GM19025 (cell line): ENCODE measurements at regions not wholly inside any gene's neighbourhood (a gene's known extent, or its start where the extent isn't known, plus 50 kb on each side); places are given as distances from the start of the nearest gene placed in this dataset.

Source experiments
- ATAC-seq: cut with Tn5 transposase; IDR thresholded peaks from one replicate; pipeline ENCODE4 v1.9.1; 2021; ENCODE audit warnings: mild to moderate bottlenecking, low read depth, moderate library complexity; ENCODE audit not compliant: unreplicated experiment

DNA sequence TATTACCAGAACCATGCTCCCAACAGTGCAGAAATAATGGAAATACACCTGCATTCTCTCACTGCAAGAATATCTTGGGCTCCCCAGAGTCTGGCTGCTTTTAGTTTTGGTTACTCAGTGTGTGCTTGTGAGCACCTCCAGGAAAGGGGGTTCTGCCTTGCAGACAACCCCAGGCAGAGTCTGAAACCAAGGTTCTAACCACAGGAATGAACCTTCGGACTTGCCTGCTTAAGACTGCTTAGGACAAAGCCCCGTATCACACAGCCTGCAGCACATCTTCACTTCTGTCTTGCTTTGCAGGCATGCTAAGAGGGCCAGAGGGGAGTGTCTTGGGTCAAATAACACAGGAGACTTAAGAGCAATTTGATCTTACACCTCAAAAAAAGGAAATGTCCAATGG, 94.8 kb upstream of the SPATA31C2 start:
- no peak for ATAC-seq

- no peak for ATAC-seq
These were observed 92.3 kb upstream of the SPATA31C2 start for GRCh38 chr9:88230612-88231011.

- no peak for ATAC-seq
These were observed 91.2 kb upstream of the SPATA31C2 start for GRCh38 chr9:88229434-88229833.

DNA sequence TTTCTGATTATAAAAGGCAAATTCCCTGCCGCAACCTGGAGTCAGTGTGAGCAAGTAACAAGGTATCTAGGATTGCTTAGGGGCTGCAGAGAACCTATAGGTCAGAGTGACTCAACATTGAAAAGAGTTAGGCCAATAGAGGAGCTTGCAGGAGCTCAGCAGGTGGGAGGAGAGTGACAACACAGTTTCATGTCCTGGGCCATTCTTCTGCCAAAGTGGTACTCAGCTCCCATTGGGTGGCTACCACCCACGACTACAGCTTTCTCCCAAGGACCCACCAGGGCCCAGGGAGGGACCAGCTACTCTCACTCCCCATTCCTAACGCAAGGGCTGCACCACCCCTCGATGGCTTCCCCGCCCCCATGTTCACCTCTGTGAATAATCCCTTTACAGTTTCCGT, 86.7 kb upstream of the SPATA31C2 start:
- no peak for ATAC-seq

DNA sequence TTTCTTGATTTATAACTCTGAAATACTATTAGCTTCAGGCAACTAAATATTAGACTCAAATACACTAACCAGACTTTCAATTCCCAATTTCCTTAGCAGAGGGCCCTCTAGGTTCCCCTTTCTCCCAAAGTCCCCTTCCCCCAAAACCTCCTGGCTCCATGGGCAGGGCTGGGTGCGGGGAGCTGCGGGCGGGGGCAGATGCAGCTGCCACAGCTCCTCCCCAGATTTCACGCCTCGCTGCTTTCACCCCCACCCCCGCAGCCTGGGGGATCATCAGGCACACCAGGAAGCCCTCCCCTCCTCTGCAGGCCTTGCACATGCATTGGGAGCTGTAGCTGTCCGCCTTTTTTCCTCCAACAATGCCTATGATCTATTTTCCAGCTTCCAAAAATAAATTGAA, 82.8 kb upstream of the SPATA31C2 start:
- no peak for ATAC-seq

- no peak for ATAC-seq
These were observed 82.4 kb upstream of the SPATA31C2 start for GRCh38 chr9:88220652-88221051.

GRCh38 chr9:88219601-88220000, 81.3 kb upstream of the SPATA31C2 start:
- ATAC-seq = no peak

GRCh38 chr9:88218726-88219125, 80.5 kb upstream of the SPATA31C2 start:
- ATAC-seq = no peak

- no peak for ATAC-seq
These were observed 78.1 kb upstream of the SPATA31C2 start for GRCh38 chr9:88216126-88216995.

DNA sequence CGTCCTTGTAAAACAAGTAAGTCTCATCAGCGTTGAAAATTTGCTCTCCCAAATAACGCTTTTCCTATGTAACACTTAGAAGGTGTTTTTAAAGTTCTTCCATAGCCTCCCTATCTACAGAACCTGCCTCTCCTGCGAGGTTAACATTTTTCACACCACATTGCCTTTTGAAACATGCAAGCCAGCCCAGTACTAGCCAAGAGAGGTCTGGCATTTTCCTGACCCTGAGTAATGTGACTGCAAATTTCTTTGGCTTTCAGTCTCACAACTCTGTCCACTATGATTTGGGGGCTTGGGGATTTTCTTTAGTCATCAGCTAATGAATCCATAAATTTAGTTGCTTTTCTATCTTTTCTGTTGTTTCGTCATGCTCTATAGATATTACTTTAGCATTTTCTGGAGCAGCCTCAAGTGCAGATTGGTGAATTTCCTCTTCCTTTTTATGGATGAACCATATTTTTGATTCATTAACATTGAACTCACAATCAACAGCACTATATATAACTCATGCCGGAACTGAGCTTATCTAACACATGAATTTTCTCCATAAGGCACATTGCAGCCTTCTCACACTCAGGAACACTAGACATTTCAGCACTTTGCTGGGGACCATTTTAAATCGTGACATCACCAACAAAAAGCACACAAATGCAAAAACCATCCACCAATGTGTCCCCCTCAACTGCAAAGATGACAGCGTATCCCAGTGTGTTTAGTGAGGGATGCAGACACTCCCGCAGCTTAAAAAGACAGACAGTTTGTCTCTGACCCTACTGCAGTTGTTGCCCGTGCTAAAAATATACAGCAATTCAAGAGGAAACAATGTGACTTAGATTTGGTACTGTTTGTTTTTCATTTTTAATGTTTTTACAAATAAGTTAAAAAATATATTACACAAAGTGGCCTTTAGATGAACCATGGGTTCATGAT, 77.2 kb upstream of the SPATA31C2 start:
- ATAC-seq = no peak

GRCh38 chr9:88202321-88202720, 64.0 kb upstream of the SPATA31C2 start:
- ATAC-seq = no peak

- ATAC-seq = no peak
These were observed 60.1 kb upstream of the SPATA31C2 start for GRCh38 chr9:88198341-88198807.

DNA sequence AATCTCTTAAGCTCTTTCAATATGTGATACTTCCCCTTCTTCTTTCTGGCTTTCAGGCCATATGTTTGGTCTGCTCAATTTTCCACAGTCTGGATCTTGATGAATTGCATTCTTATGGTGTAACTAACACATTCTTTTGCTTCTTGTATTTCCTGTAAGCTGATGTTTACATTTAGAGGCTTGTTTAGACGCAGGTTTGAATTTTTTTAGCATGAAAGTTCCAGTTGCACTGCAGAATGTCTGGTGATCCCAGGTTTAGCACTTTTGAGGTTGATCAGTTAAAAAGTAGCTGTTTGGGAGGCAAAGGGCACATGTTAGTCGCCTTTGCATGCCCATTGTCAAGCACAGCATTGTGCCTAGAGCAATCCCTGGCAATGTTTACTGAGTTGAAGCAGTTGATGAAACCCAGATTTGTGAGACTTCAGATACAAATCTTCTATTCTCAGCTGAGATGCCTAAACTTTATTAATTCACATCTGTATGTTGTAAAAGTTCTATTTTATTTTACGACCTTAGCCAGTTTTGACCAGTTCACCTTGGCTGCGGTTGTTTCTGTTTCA, 59.6 kb upstream of the SPATA31C2 start:
- ATAC-seq = no peak

DNA sequence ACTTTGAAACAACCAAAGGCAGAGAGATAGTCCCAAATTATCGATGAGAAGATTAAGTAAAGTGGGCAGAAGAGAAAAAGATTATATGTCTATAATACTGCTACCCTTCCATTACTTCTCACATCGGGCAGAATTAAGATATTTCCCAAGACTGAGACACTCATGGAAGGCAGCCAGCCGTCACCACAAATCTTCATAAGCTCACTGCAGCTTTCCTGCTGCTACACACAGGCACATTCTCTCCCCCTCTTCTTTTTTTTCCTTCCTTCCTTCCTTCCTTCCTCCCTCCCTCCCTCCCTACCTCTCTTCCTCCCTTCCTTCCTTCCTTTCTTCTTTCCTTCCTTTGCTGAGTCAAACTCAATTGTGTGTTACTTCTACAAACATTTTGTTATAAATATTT, 58.7 kb upstream of the SPATA31C2 start:
- ATAC-seq = no peak

- ATAC-seq = no peak
These were observed 58.0 kb upstream of the SPATA31C2 start for GRCh38 chr9:88196142-88196790.

- no peak for ATAC-seq
These were observed 55.5 kb upstream of the SPATA31C2 start for GRCh38 chr9:88193766-88194165.

DNA sequence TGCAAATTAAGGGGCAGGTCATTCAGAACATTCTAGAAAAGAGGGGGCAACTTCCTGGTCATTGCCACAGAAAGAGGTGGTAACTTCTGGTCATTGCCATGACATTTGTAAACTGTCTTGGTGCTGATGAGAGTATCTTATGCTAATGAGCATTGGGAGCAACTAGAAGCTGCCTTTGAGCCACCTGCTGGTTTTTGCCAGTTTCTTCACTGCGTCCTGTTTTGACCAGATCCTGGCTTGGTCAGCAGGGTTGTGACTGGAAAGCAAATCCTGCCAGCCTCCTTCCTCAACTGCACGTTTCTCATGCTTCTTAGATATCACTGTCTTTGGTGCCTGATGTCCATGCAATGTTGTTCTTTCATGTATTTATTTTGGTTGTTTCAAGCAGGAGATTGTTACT, 53.2 kb upstream of the SPATA31C2 start:
- ATAC-seq = no peak

DNA sequence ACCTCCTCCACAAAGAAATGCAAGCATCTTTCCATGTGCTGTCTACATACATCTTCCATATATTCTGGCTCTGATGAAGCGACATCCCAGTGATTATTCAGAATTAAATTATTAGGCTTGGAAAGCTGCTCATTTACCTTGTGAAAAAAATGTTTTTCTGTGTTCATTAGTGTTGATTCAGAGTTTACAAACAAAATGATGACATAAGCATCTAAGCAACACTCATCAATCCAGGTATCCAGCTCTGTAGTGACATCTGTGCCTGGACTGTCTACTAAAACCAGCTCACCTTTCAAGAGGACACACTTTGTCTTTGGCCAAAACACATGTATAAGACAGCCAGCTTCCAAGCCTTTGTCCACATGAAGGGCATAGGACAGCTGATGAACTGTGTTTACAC, 51.1 kb upstream of the SPATA31C2 start:
- no peak for ATAC-seq
